B cell (primary cell): ENCODE measurements at regions not wholly inside any gene's neighbourhood (a gene's known extent, or its start where the extent isn't known, plus 50 kb on each side); places are given as distances from the start of the nearest gene placed in this dataset.

ENCODE experiments used
- ATAC-seq: fragments of 200-7000 bp; cut with Tn5 transposase; one replicate; pipeline ENCODE4 v1.10.0; 2021; ENCODE audit warnings: low read depth, mild to moderate bottlenecking, moderate number of reproducible peaks, moderate library complexity
- CTCF ChIA-PET: fragments of 350-600 bp; sonication (Branson Sonifier 250); formaldehyde crosslinking; loops from one replicate; lab custom pipeline; 2021; ENCODE audit warnings: antibody characterized with exemption, inconsistent platforms; lab: Charles Lee
- POLR2A ChIA-PET: fragments of 350-600 bp; sonication (Branson Sonifier 250); formaldehyde crosslinking; loops from one replicate; lab custom pipeline; 2021; ENCODE audit warnings: antibody characterized with exemption; lab: Charles Lee
- DNase-seq: peaks from one replicate; pipeline ENCODE4 v3.0.0; 2013
- H2AFZ ChIP-seq: 2 replicates; pipeline ENCODE4 v1.6.1; 2012; ENCODE audit warnings: mild to moderate bottlenecking, low read depth, low read length; ENCODE audit not compliant: insufficient read depth, poor library complexity, severe bottlenecking
- H3K27ac ChIP-seq, 2 donors: 1 replicate in 1 of 2; 2 replicates in 1 of 2; pipeline ENCODE4 v1.5.1; 2012 to 2013; ENCODE audit warnings: low read length in 2 of 2, mild to moderate bottlenecking in 2 of 2, moderate library complexity in 1 of 2
- H3K27me3 ChIP-seq, 4 experiments: fragments of 200-600 bp in 1 of 4; sonication (generic) in 1 of 4; replicated peaks in 1 of 4; 1 replicate in 2 of 4; 2 replicates in 2 of 4; pipeline versions ENCODE4 v1.6.1 to v1.7.0; 2013 to 2016; ENCODE audit warnings: low read length in 3 of 4, mild to moderate bottlenecking in 2 of 4, mixed read lengths in 1 of 4, moderate library complexity in 1 of 4; ENCODE audit not compliant: insufficient read depth in 4 of 4, control insufficient read depth in 3 of 4; ENCODE audit errors: control extremely low read depth in 1 of 4
- H3K36me3 ChIP-seq, 2 experiments: replicated peaks in 1 of 2; 1 replicate in 1 of 2; 2 replicates in 1 of 2; pipeline versions ENCODE4 v1.6.1 to v1.7.1; 2013; ENCODE audit warnings: low read length in 1 of 2; ENCODE audit not compliant: insufficient read depth in 2 of 2, control insufficient read depth in 1 of 2; ENCODE audit errors: control extremely low read depth in 1 of 2, extremely low read depth in 1 of 2
- H3K4me1 ChIP-seq, 2 donors: fragments of 200-600 bp in 1 of 2; sonication (generic) in 1 of 2; 1 replicate in 1 of 2; 2 replicates in 1 of 2; pipeline versions ENCODE4 v1.5.1 to v1.6.1; 2013 to 2017; ENCODE audit warnings: low read length in 2 of 2; ENCODE audit not compliant: control insufficient read depth in 2 of 2, insufficient read depth in 2 of 2
- H3K4me2 ChIP-seq: replicated peaks from 2 replicates; pipeline ENCODE3; 2012; ENCODE audit warnings: mild to moderate bottlenecking, low read depth, low read length; ENCODE audit not compliant: poor library complexity, severe bottlenecking
- H3K4me3 ChIP-seq, 5 experiments: fragments of 200-600 bp in 1 of 5; sonication (generic) in 1 of 5; 1 replicate in 3 of 5; 2 replicates in 2 of 5; pipeline versions ENCODE4 v1.5.1 to v1.7.0; 2011 to 2016; ENCODE audit warnings: low read length in 4 of 5, mild to moderate bottlenecking in 4 of 5, low read depth in 2 of 5, control low read depth in 1 of 5, moderate library complexity in 1 of 5; ENCODE audit not compliant: insufficient read depth in 1 of 5; ENCODE audit errors: control extremely low read depth in 1 of 5, extremely low read depth in 1 of 5
- H3K79me2 ChIP-seq: fragments of 200-600 bp; sonication (generic); one replicate; pipeline ENCODE4 v1.6.0; 2016; ENCODE audit warnings: low read length; ENCODE audit not compliant: control insufficient read depth, insufficient read depth
- H3K9ac ChIP-seq: fragments of 200-600 bp; sonication (generic); 2 replicates; pipeline ENCODE4 v1.6.1; 2017; ENCODE audit warnings: mild to moderate bottlenecking, low read length, moderate library complexity
- H3K9me3 ChIP-seq, 3 donors: one replicate each; pipeline versions ENCODE4 v1.6.1 to v1.7.1; 2013; ENCODE audit warnings: low read length in 2 of 3; ENCODE audit not compliant: control insufficient read depth in 2 of 3, insufficient read depth in 1 of 3; ENCODE audit errors: control extremely low read depth in 1 of 3
- H4K20me1 ChIP-seq: 2 replicates; pipeline ENCODE4 v1.6.0; 2012; ENCODE audit warnings: mild to moderate bottlenecking, low read length; ENCODE audit not compliant: insufficient read depth, control insufficient read depth, poor library complexity, severe bottlenecking
- H3K27ac Mint-ChIP-seq: one replicate; pipeline ENCODE4 v1.8.0; 2021; ENCODE audit warnings: mixed read lengths
- H3K27me3 Mint-ChIP-seq: one replicate; pipeline ENCODE4 v1.8.0; 2021; ENCODE audit warnings: mixed read lengths
- H3K4me1 Mint-ChIP-seq: one replicate; pipeline ENCODE4 v1.8.0; 2021; ENCODE audit warnings: mixed read lengths
- H3K4me3 Mint-ChIP-seq: one replicate; pipeline ENCODE4 v1.8.0; 2021; ENCODE audit warnings: mixed read lengths
- H3K9me3 Mint-ChIP-seq: one replicate; pipeline ENCODE4 v1.8.0; 2022; ENCODE audit warnings: mixed read lengths; ENCODE audit not compliant: insufficient read depth
- CTCF ChIP-seq: fragments of 200-600 bp; IDR thresholded peaks from one replicate; pipeline ENCODE4 v1.8.0; 2022; ENCODE audit warnings: antibody characterized with exemption, mild to moderate bottlenecking
- EZH2 ChIP-seq: IDR thresholded peaks from 2 replicates; pipeline ENCODE4 v1.6.1; 2012; ENCODE audit warnings: borderline replicate concordance, low read depth, mild to moderate bottlenecking, moderate library complexity, low read length; ENCODE audit not compliant: insufficient read depth, poor library complexity, severe bottlenecking
- WGBS: methylation state at CpG from one replicate; pipeline ENCODE4 v1.1.5; 2013; ENCODE audit warnings: missing lambda C conversion rate; ENCODE audit not compliant: insufficient coverage; 5-methylcytosine and 5-hydroxymethylcytosine counted together
- intact Hi-C: fragments of 100-400 bp; cut with micrococcal nuclease; formaldehyde crosslinking; loops from one replicate; pipeline ENCODE4 v1.10.0; 2022

GRCh38 chr2:222043897-222044296 lies 254.9 kb downstream of the PAX3 start:
- no peaks in the 10 kb centered on the region for H3K79me2 ChIP-seq
- no peak overlapping the region for H2AFZ ChIP-seq
- Mint-ChIP-seq H3K4me1 (no peaks in the 10 kb centered on the region), H3K4me3 (no peak overlapping the region), H3K9me3 (no peaks in the 10 kb centered on the region), H3K27me3 (peaks cover 3% of the 10 kb centered on the region), H3K27ac (no peak overlapping the region)
- H3K4me3 ChIP-seq = no peak overlapping the region
- no peaks in the 10 kb centered on the region for H3K9me3 ChIP-seq
- no peak overlapping the region for H3K4me2 ChIP-seq
- CTCF ChIA-PET = no interaction called here
- H3K9ac ChIP-seq = no peak overlapping the region
- H4K20me1 ChIP-seq = no peaks in the 10 kb centered on the region
- ATAC-seq (no peak), DNase-seq (no peak)
- intact Hi-C loops = no loop called here
- H3K27ac ChIP-seq = no peak overlapping the region
- 100% methylated on average over 1 of the region's 4 CpGs for WGBS
- H3K36me3 ChIP-seq = no peaks in the 10 kb centered on the region
- TF ChIP-seq EZH2 (no peak), CTCF (no peak)
- no peaks in the 10 kb centered on the region for H3K4me1 ChIP-seq
- no peaks in the 10 kb centered on the region for H3K27me3 ChIP-seq
- POLR2A ChIA-PET = no interaction called here

GRCh38 chr2:222042666-222043065 lies 256.1 kb downstream of the PAX3 start:
- TF ChIP-seq CTCF = no peak
- no peak for TF ChIP-seq EZH2
- no peaks in the 10 kb centered on the region for H3K9me3 Mint-ChIP-seq
- no peaks in the 10 kb centered on the region for H4K20me1 ChIP-seq
- H3K27me3 Mint-ChIP-seq = no peaks in the 10 kb centered on the region
- no peak overlapping the region for H3K27ac Mint-ChIP-seq
- H3K79me2 ChIP-seq = no peaks in the 10 kb centered on the region
- POLR2A ChIA-PET = no interaction called here
- DNase-seq = no peak
- H3K9ac ChIP-seq = no peak overlapping the region
- no peak overlapping the region for H3K4me3 Mint-ChIP-seq
- no peak overlapping the region for H2AFZ ChIP-seq
- no peak overlapping the region for H3K27ac ChIP-seq
- H3K4me3 ChIP-seq = no peak overlapping the region
- H3K4me2 ChIP-seq = no peak overlapping the region
- H3K9me3 ChIP-seq = no peaks in the 10 kb centered on the region
- H3K4me1 ChIP-seq = no peaks in the 10 kb centered on the region
- H3K27me3 ChIP-seq = no peaks in the 10 kb centered on the region
- H3K36me3 ChIP-seq = no peaks in the 10 kb centered on the region
- ATAC-seq = no peak
- no peaks in the 10 kb centered on the region for H3K4me1 Mint-ChIP-seq
- 100% methylated on average over 1 of the region's 4 CpGs for WGBS
- intact Hi-C loops = no loop called here
- CTCF ChIA-PET = interaction anchor here (0.8 kb wide), 1 partner anchor 14 kb away, joined by 3 read pairs; no protein-coding TSS in a partner anchor
